ENCODE measurements at regions not wholly inside any gene's neighbourhood (a gene's known extent, or its start where the extent isn't known, plus 50 kb on each side); places are given as distances from the start of the nearest gene placed in this dataset.

DNA sequence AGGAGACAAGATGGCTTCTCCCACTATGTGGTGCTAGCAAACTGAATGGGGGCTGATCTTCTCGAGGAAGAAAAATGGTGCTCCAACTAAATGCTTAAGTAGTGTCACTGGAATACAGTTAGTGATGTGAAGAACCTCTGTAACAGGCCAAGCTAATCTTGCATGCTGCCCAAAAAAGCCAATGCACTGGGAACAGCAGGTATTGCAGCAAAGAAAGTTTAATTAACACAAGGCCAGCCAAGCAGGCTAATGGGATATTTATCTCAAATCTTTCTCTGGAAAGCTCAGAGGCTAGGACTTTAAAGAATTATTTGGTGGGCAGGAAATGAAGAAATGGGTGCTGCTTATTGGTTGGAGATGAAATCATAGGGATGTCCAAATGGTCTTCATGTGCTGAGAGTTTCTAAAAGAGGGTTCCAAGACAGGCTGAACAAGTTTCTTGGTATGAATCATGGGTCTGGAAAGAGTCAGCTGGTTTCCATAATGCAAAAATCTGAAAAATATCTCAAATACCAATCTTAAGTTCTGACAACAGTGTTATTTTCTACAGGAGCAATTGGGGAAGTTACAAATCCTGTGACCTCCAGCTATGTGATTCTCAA lies 1550.5 kb downstream of the SLITRK5 start:
- no peak overlapping the region for H3K9ac ChIP-seq (ENCODE audit: low read length in 5 of 5)
- no peaks in the 10 kb centered on the region for H3K36me3 ChIP-seq (ENCODE audit: control insufficient read depth in 5 of 5, insufficient read depth in 5 of 5, low read length in 5 of 5)
- no peak overlapping the region for H3K27ac ChIP-seq (ENCODE audit: low read depth, low read length)
- no peaks in the 10 kb centered on the region for H3K27me3 ChIP-seq (ENCODE audit: control insufficient read depth in 5 of 5, insufficient read depth in 4 of 5, low read length in 5 of 5)
- peaks cover 8 to 12% (median 11%) of the 10 kb centered on the region in 5 donors for H3K9me3 ChIP-seq (ENCODE audit: control insufficient read depth in 5 of 5, low read length in 5 of 5)
- no peak overlapping the region for H3K4me3 ChIP-seq (ENCODE audit: low read depth in 1 of 5, low read length in 5 of 5)
- no peaks in the 10 kb centered on the region for H3K4me1 ChIP-seq (ENCODE audit: control insufficient read depth in 5 of 5, insufficient read depth in 5 of 5, low read length in 5 of 5)

DNA sequence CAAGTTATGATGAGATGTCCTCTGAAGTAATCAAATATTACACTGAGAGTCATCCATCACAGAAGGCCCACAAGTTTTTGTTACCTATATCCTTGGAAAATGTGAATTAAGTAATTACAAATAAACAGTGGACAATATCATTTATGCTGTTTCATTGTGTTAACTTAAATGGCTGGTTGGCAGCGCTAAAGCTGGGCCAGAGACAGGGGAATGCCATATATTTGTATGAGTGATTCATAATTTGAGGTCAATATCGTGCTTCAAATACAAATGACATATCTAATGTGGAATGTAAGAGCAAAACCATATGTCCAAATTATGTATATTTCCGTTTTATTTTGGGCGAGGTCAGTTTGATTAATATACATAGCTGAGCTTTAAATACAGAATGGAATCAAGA lies 1556.2 kb downstream of the SLITRK5 start:
- Histone ChIP-seq H3K27me3 (ENCODE audit: control insufficient read depth in 5 of 5, insufficient read depth in 4 of 5, low read length in 5 of 5) (no peaks in the 10 kb centered on the region), H3K9ac (ENCODE audit: low read length in 5 of 5) (no peak overlapping the region), H3K4me3 (ENCODE audit: low read depth in 1 of 5, low read length in 5 of 5) (no peak overlapping the region), H3K27ac (ENCODE audit: low read depth, low read length) (no peak overlapping the region), H3K36me3 (ENCODE audit: control insufficient read depth in 5 of 5, insufficient read depth in 5 of 5, low read length in 5 of 5) (no peaks in the 10 kb centered on the region), H3K9me3 (ENCODE audit: control insufficient read depth in 5 of 5, low read length in 5 of 5) (peaks cover 0 to 4% (median 0%) of the 10 kb centered on the region in 5 donors), H3K4me1 (ENCODE audit: control insufficient read depth in 5 of 5, insufficient read depth in 5 of 5, low read length in 5 of 5) (no peaks in the 10 kb centered on the region)

DNA sequence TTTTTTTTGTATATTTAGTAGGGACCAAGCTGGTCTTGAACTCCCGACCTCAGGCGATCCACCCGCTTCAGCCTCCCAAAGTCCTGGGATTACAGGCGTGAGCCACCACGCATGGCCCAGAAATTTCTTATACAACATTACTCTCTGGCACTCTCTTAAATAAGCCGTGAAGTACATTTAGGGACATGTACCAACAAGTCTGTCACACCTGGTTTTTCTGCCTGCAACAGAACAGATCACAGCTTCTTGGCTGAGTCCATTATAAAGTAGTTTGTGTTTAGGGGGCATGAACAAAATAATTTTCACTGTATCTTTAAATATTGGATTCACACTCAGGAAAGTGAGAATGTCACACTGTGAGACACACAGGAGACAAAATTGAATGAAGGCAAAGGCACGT lies 1567.3 kb downstream of the SLITRK5 start:
- H3K27ac ChIP-seq (ENCODE audit: low read depth, low read length), result no peak overlapping the region
- no peak overlapping the region for H3K9ac ChIP-seq (ENCODE audit: low read length in 5 of 5)
- no peaks in the 10 kb centered on the region for H3K9me3 ChIP-seq (ENCODE audit: control insufficient read depth in 5 of 5, low read length in 5 of 5)
- no peaks in the 10 kb centered on the region for H3K4me1 ChIP-seq (ENCODE audit: control insufficient read depth in 5 of 5, insufficient read depth in 5 of 5, low read length in 5 of 5)
- no peak overlapping the region for H3K4me3 ChIP-seq (ENCODE audit: low read depth in 1 of 5, low read length in 5 of 5)
- no peaks in the 10 kb centered on the region for H3K36me3 ChIP-seq (ENCODE audit: control insufficient read depth in 5 of 5, insufficient read depth in 5 of 5, low read length in 5 of 5)
- no peaks in the 10 kb centered on the region for H3K27me3 ChIP-seq (ENCODE audit: control insufficient read depth in 5 of 5, insufficient read depth in 4 of 5, low read length in 5 of 5)

DNA sequence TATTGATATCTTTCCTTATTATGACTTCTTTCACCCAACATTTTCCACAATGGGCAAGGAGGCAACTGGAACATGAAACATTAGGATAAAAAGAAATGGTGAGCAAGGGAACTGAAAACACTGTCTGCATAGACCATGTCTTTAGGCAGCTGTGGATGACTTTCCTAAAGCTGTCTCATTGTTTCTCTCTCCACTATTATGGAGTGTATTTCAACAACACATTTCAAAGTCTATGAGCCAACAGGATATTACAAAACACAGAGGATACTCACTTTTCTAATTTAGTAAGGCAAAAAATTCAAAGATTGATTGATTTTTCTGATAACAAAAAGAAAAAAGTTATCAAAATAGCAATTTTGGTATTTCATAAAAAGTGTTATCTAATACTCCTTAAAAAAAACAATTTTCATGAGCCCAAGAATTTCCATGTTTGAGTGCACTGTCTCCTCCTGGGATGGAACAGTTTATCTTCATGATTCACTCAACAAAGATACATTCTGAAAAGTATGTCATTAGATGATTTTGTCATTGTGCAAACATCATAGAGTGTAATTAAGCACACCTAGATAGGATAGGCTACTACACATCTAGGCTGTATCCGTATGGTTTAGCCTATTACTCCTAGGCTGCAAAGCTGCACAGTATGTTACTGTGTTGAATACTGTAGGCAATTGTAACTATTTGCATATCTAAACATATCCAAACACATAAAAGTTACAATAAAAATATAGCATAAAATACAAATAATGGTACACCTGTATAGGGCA lies 1568.4 kb downstream of the SLITRK5 start:
- Histone ChIP-seq H3K36me3 (ENCODE audit: control insufficient read depth in 5 of 5, insufficient read depth in 5 of 5, low read length in 5 of 5) (no peaks in the 10 kb centered on the region), H3K9me3 (ENCODE audit: control insufficient read depth in 5 of 5, low read length in 5 of 5) (no peaks in the 10 kb centered on the region), H3K9ac (ENCODE audit: low read length in 5 of 5) (no peak overlapping the region)

DNA sequence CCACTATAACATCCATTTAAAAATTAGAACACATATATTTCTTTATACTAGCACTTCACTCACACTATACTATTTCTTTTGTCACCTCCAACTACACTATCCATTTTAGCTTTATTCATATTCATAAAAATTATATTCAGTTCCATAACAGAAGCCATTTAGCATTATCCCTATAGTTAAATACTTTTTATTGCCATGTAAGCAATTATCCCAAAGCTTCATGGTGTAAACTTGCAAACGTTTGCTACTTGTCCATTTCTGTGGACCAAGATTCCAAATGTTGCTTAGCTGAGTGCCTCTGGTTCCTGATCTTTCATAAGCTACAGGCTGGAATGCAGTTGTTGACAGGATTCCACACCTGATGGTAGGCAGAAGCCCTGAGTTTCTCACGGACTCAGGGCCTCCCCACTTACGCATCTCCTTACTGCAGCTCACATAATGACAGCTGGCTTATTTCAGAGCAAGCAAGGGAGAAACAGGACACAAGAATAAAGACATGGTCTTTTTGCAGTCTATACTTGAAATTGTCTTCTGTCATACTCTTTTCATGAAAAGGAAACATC lies 1584.8 kb downstream of the SLITRK5 start:
- H3K4me3 ChIP-seq (ENCODE audit: low read depth in 1 of 5, low read length in 5 of 5), result no peak overlapping the region
- H3K27ac ChIP-seq (ENCODE audit: low read depth, low read length), result no peak overlapping the region
- no peak overlapping the region for H3K9ac ChIP-seq (ENCODE audit: low read length in 5 of 5)
- H3K9me3 ChIP-seq (ENCODE audit: control insufficient read depth in 5 of 5, low read length in 5 of 5), result peaks cover 0 to 12% (median 6%) of the 10 kb centered on the region in 5 donors
- no peaks in the 10 kb centered on the region for H3K4me1 ChIP-seq (ENCODE audit: control insufficient read depth in 5 of 5, insufficient read depth in 5 of 5, low read length in 5 of 5)
- no peaks in the 10 kb centered on the region for H3K27me3 ChIP-seq (ENCODE audit: control insufficient read depth in 5 of 5, insufficient read depth in 4 of 5, low read length in 5 of 5)
- no peaks in the 10 kb centered on the region for H3K36me3 ChIP-seq (ENCODE audit: control insufficient read depth in 5 of 5, insufficient read depth in 5 of 5, low read length in 5 of 5)

More for the DNA sequence above, 1568.4 kb downstream of the SLITRK5 start:
- no peak overlapping the region for H3K27ac ChIP-seq (ENCODE audit: low read depth, low read length)
- H3K27me3 ChIP-seq (ENCODE audit: control insufficient read depth in 5 of 5, insufficient read depth in 4 of 5, low read length in 5 of 5), result no peaks in the 10 kb centered on the region
- H3K4me3 ChIP-seq (ENCODE audit: low read depth in 1 of 5, low read length in 5 of 5), result no peak overlapping the region
- no peaks in the 10 kb centered on the region for H3K4me1 ChIP-seq (ENCODE audit: control insufficient read depth in 5 of 5, insufficient read depth in 5 of 5, low read length in 5 of 5)

DNA sequence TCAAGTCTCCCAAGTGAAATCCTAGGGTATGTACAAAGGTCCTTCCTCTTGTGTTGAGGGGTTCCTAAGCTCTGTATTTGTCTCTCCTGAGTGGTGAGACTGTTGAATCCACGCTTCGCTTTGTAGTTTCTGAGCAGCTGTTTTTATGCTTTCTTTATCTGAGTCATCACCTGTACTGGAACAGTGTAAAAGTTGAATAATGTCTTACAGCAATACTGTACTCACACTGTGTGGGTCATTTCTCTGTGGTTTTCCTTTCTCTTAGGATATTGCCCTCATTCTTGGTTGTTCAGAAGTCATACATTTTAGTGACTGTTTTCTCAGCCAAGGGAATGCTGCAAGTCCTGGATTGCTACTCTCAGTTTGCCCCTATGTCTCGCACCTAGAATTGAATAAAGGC lies 1596.6 kb downstream of the SLITRK5 start:
- Histone ChIP-seq H3K9me3 (ENCODE audit: control insufficient read depth in 5 of 5, low read length in 5 of 5) (peaks cover 0 to 4% (median 0%) of the 10 kb centered on the region in 5 donors), H3K9ac (ENCODE audit: low read length in 5 of 5) (no peak overlapping the region), H3K36me3 (ENCODE audit: control insufficient read depth in 5 of 5, insufficient read depth in 5 of 5, low read length in 5 of 5) (no peaks in the 10 kb centered on the region), H3K4me3 (ENCODE audit: low read depth in 1 of 5, low read length in 5 of 5) (no peak overlapping the region), H3K4me1 (ENCODE audit: control insufficient read depth in 5 of 5, insufficient read depth in 5 of 5, low read length in 5 of 5) (no peaks in the 10 kb centered on the region), H3K27me3 (ENCODE audit: control insufficient read depth in 5 of 5, insufficient read depth in 4 of 5, low read length in 5 of 5) (no peaks in the 10 kb centered on the region), H3K27ac (ENCODE audit: low read depth, low read length) (no peak overlapping the region)

DNA sequence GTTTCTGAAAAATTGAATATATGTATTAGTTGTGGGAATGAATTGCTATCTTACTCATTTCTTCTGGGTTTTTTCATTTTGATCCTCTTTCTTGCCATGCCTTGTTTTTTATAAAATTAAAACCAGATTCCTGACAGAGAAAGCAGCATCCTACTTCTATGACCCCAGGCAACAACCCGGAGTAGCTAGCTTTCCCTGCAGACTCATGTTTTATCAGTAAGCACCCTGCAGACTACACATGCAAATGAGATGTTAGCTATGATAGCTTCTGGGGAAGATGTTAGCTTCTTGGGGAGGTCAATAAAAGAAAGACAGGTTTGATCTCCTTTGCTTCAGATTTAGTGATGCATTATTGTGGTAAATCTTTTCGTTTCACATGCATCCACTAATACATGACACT lies 1598.6 kb downstream of the SLITRK5 start:
- H3K9me3 ChIP-seq (ENCODE audit: control insufficient read depth in 5 of 5, low read length in 5 of 5), result no peaks in the 10 kb centered on the region
- H3K27me3 ChIP-seq (ENCODE audit: control insufficient read depth in 5 of 5, insufficient read depth in 4 of 5, low read length in 5 of 5), result no peaks in the 10 kb centered on the region
- no peak overlapping the region for H3K27ac ChIP-seq (ENCODE audit: low read depth, low read length)
- no peaks in the 10 kb centered on the region for H3K4me1 ChIP-seq (ENCODE audit: control insufficient read depth in 5 of 5, insufficient read depth in 5 of 5, low read length in 5 of 5)
- no peak overlapping the region for H3K9ac ChIP-seq (ENCODE audit: low read length in 5 of 5)
- H3K36me3 ChIP-seq (ENCODE audit: control insufficient read depth in 5 of 5, insufficient read depth in 5 of 5, low read length in 5 of 5), result no peaks in the 10 kb centered on the region
- no peak overlapping the region for H3K4me3 ChIP-seq (ENCODE audit: low read depth in 1 of 5, low read length in 5 of 5)

DNA sequence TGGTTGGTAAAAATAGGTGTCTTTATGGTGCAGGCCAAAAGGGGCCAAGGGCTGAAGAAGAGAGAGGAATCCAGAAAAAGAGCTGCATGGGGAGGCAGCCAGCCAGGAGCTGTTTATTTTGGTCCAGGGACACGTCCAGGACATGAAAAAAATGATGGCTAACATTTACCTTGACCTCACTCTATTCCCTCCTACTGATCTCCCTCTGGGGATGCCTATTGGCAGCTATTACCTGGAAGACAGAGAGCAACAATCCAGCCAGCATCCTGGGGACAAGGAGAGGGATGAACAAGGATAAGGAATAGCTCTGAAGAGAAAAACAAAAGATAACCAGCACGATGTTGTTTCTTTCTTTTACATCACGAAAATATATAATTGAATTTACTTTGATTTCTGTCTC lies 1599.6 kb downstream of the SLITRK5 start:
- Histone ChIP-seq H3K9me3 (ENCODE audit: control insufficient read depth in 5 of 5, low read length in 5 of 5) (no peaks in the 10 kb centered on the region), H3K9ac (ENCODE audit: low read length in 5 of 5) (no peak overlapping the region), H3K27me3 (ENCODE audit: control insufficient read depth in 5 of 5, insufficient read depth in 4 of 5, low read length in 5 of 5) (no peaks in the 10 kb centered on the region), H3K4me3 (ENCODE audit: low read depth in 1 of 5, low read length in 5 of 5) (no peak overlapping the region), H3K4me1 (ENCODE audit: control insufficient read depth in 5 of 5, insufficient read depth in 5 of 5, low read length in 5 of 5) (no peaks in the 10 kb centered on the region), H3K27ac (ENCODE audit: low read depth, low read length) (no peak overlapping the region), H3K36me3 (ENCODE audit: control insufficient read depth in 5 of 5, insufficient read depth in 5 of 5, low read length in 5 of 5) (no peaks in the 10 kb centered on the region)

DNA sequence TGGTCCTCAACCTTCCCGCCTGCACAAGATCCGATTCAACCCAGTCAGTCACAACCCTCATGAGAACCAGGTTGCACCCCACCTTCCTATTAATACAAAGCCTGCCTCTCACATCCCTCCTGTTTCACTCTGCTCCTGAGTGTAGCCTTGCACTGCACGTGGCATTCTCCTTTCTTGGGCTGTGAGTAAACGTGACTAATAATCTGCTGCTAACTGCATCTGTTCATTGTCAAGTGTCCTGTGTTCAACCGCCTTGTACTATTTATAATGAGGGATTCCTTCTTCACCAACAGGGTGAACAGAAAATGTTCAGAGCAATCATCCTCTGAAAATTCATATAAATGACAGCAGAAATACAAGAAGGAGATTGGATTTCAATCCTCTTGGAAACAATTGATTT lies 1608.2 kb downstream of the SLITRK5 start:
- H3K36me3 ChIP-seq (ENCODE audit: control insufficient read depth in 5 of 5, insufficient read depth in 5 of 5, low read length in 5 of 5), result no peaks in the 10 kb centered on the region
- no peak overlapping the region for H3K9ac ChIP-seq (ENCODE audit: low read length in 5 of 5)
- no peaks in the 10 kb centered on the region for H3K27me3 ChIP-seq (ENCODE audit: control insufficient read depth in 5 of 5, insufficient read depth in 4 of 5, low read length in 5 of 5)
- H3K9me3 ChIP-seq (ENCODE audit: control insufficient read depth in 5 of 5, low read length in 5 of 5), result no peaks in the 10 kb centered on the region
- H3K4me3 ChIP-seq (ENCODE audit: low read depth in 1 of 5, low read length in 5 of 5), result no peak overlapping the region
- no peaks in the 10 kb centered on the region for H3K4me1 ChIP-seq (ENCODE audit: control insufficient read depth in 5 of 5, insufficient read depth in 5 of 5, low read length in 5 of 5)
- no peak overlapping the region for H3K27ac ChIP-seq (ENCODE audit: low read depth, low read length)

DNA sequence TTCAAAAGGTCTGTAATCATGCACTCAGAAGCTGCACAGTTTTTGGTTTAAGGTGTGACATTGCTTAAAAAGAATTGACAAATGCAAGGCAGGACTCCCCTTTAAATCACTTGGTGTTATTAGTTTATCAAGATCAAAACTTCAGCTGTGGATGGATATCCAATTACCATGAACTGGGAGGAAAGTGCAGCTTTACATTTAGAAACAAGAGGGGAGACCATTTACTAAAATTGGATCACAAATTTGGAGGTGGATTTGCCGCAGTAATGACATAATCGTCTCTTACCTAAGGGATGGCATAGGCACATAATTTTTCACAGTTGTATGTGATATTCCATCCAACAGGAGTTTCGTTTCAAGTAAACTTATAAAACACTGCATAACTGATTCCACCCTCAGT lies 1610.2 kb downstream of the SLITRK5 start:
- Histone ChIP-seq H3K27me3 (ENCODE audit: control insufficient read depth in 5 of 5, insufficient read depth in 4 of 5, low read length in 5 of 5) (no peaks in the 10 kb centered on the region), H3K9me3 (ENCODE audit: control insufficient read depth in 5 of 5, low read length in 5 of 5) (no peaks in the 10 kb centered on the region), H3K36me3 (ENCODE audit: control insufficient read depth in 5 of 5, insufficient read depth in 5 of 5, low read length in 5 of 5) (no peaks in the 10 kb centered on the region), H3K9ac (ENCODE audit: low read length in 5 of 5) (no peak overlapping the region), H3K4me1 (ENCODE audit: control insufficient read depth in 5 of 5, insufficient read depth in 5 of 5, low read length in 5 of 5) (no peaks in the 10 kb centered on the region), H3K27ac (ENCODE audit: low read depth, low read length) (no peak overlapping the region), H3K4me3 (ENCODE audit: low read depth in 1 of 5, low read length in 5 of 5) (no peak overlapping the region)

Data from subcutaneous abdominal adipose tissue (tissue), 5 donors.